Upper lobe of left lung (tissue), 4 donors: ENCODE measurements at regions not wholly inside any gene's neighbourhood (a gene's known extent, or its start where the extent isn't known, plus 50 kb on each side); places are given as distances from the start of the nearest gene placed in this dataset.

ENCODE experiments used
- CTCF ChIP-seq, 6 experiments: fragments of 450-650 bp in 4 of 6; fragments of 200-600 bp in 2 of 6; sonication (generic) in 2 of 6; IDR thresholded peaks; one replicate each; pipeline ENCODE4 v1.5.1; 2016 to 2019; ENCODE audit warnings: antibody characterized with exemption in 6 of 6
- POLR2AphosphoS5 ChIP-seq, 2 donors: sonication (generic); formaldehyde crosslinking; IDR thresholded peaks; one replicate each; pipeline ENCODE4 v1.5.1; 2017; ENCODE audit warnings: antibody characterized with exemption in 2 of 2

- no peak for TF ChIP-seq CTCF (IDR thresholded peaks at IDR 0.05)
- TF ChIP-seq POLR2AphosphoS5 (IDR thresholded peaks at IDR 0.05): no peak
Measured at GRCh38 chr16:80356365-80356764, 184.4 kb upstream of the DYNLRB2 start.
